ENCODE measurements at regions not wholly inside any gene's neighbourhood (a gene's known extent, or its start where the extent isn't known, plus 50 kb on each side); places are given as distances from the start of the nearest gene placed in this dataset.

- TF ChIP-seq CTCF (IDR thresholded peaks at IDR 0.05; ENCODE audit: insufficient read depth, low read depth, low read length): no peak
- no peak for TF ChIP-seq EZH2 (IDR thresholded peaks at IDR 0.05; ENCODE audit: insufficient read depth, low read length)
Measured at GRCh38 chr4:171162478-171162877, 650.7 kb upstream of the GALNTL6 start.

Data from astrocyte (in vitro differentiated cells and primary cell).